Activated naive CD4-positive, alpha-beta T cell treated with anti-CD3 and anti-CD28 coated beads, Interleukin-2, amount 10 ng/mL, durations not matched to agents 7 days and 5 days (primary cell): ENCODE measurements at regions not wholly inside any gene's neighbourhood (a gene's known extent, or its start where the extent isn't known, plus 50 kb on each side); places are given as distances from the start of the nearest gene placed in this dataset.

Source experiments
- CTCF ChIA-PET: fragments of 350-600 bp; sonication (Branson Sonifier 250); formaldehyde crosslinking; loops from one replicate; lab custom pipeline; 2021; ENCODE audit warnings: antibody characterized with exemption; lab: Charles Lee
- DNase-seq: peaks from one replicate; pipeline ENCODE4 v3.0.0-alpha.2; 2020
- H3K27ac Mint-ChIP-seq: one replicate; pipeline ENCODE4 v1.8.0; 2021; ENCODE audit warnings: mild to moderate bottlenecking, moderate library complexity, mixed read lengths
- H3K27me3 Mint-ChIP-seq: one replicate; pipeline ENCODE4 v1.8.0; 2021; ENCODE audit warnings: mild to moderate bottlenecking, mixed read lengths
- H3K36me3 Mint-ChIP-seq: one replicate; pipeline ENCODE4 v1.8.0; 2021; ENCODE audit warnings: mixed read lengths
- H3K4me1 Mint-ChIP-seq: one replicate; pipeline ENCODE4 v1.8.0; 2021; ENCODE audit warnings: mixed read lengths
- H3K4me3 Mint-ChIP-seq: one replicate; pipeline ENCODE4 v1.8.0; 2021; ENCODE audit warnings: mild to moderate bottlenecking, moderate library complexity, mixed read lengths
- H3K9me3 Mint-ChIP-seq: one replicate; pipeline ENCODE4 v1.8.0; 2021; ENCODE audit warnings: mixed read lengths

GRCh38 chr11:30089921-30090320, 73.1 kb upstream of the KCNA4 start:
- Mint-ChIP-seq H3K27ac (no peak overlapping the region), H3K9me3 (no peaks in the 10 kb centered on the region), H3K4me1 (no peaks in the 10 kb centered on the region), H3K36me3 (no peaks in the 10 kb centered on the region), H3K27me3 (no peaks in the 10 kb centered on the region), H3K4me3 (no peak overlapping the region)
- no peak for DNase-seq
- CTCF ChIA-PET: no interaction called here

GRCh38 chr11:30091246-30091645, 74.4 kb upstream of the KCNA4 start:
- no peak for DNase-seq
- H3K27ac Mint-ChIP-seq: no peak overlapping the region
- H3K27me3 Mint-ChIP-seq: no peaks in the 10 kb centered on the region
- no peaks in the 10 kb centered on the region for H3K9me3 Mint-ChIP-seq
- no peaks in the 10 kb centered on the region for H3K4me1 Mint-ChIP-seq
- H3K36me3 Mint-ChIP-seq: no peaks in the 10 kb centered on the region
- CTCF ChIA-PET: no interaction called here
- H3K4me3 Mint-ChIP-seq: no peak overlapping the region

GRCh38 chr11:30091737-30092136, 74.9 kb upstream of the KCNA4 start:
- no peaks in the 10 kb centered on the region for H3K9me3 Mint-ChIP-seq
- no peaks in the 10 kb centered on the region for H3K27me3 Mint-ChIP-seq
- DNase-seq: no peak
- H3K27ac Mint-ChIP-seq: no peak overlapping the region
- no peaks in the 10 kb centered on the region for H3K36me3 Mint-ChIP-seq
- CTCF ChIA-PET: no interaction called here
- H3K4me3 Mint-ChIP-seq: no peak overlapping the region
- no peaks in the 10 kb centered on the region for H3K4me1 Mint-ChIP-seq

GRCh38 chr11:30092518-30092917, 75.7 kb upstream of the KCNA4 start:
- CTCF ChIA-PET: no interaction called here
- no peak for DNase-seq
- Mint-ChIP-seq H3K4me3 (no peak overlapping the region), H3K27ac (no peak overlapping the region), H3K27me3 (no peaks in the 10 kb centered on the region), H3K36me3 (no peaks in the 10 kb centered on the region), H3K4me1 (no peaks in the 10 kb centered on the region), H3K9me3 (no peaks in the 10 kb centered on the region)

- CTCF ChIA-PET: no interaction called here
- no peaks in the 10 kb centered on the region for H3K36me3 Mint-ChIP-seq
- H3K4me3 Mint-ChIP-seq: no peak overlapping the region
- no peaks in the 10 kb centered on the region for H3K4me1 Mint-ChIP-seq
- no peak overlapping the region for H3K27ac Mint-ChIP-seq
- H3K9me3 Mint-ChIP-seq: peaks cover 10% of the 10 kb centered on the region
- H3K27me3 Mint-ChIP-seq: no peaks in the 10 kb centered on the region
- DNase-seq: no peak
Observed at GRCh38 chr11:30100495-30100894, 83.7 kb upstream of the KCNA4 start.

- H3K4me3 Mint-ChIP-seq: no peak overlapping the region
Observed at GRCh38 chr11:30106222-30107181, 89.7 kb upstream of the KCNA4 start.

GRCh38 chr11:30107899-30108298, 91.1 kb upstream of the KCNA4 start:
- CTCF ChIA-PET: interaction anchor here (0.6 kb wide), 1 partner anchor 366 kb away, joined by 3 read pairs; no protein-coding TSS in a partner anchor
- no peak for DNase-seq
- peaks cover 3% of the 10 kb centered on the region for H3K9me3 Mint-ChIP-seq
- no peaks in the 10 kb centered on the region for H3K27me3 Mint-ChIP-seq
- no peak overlapping the region for H3K4me3 Mint-ChIP-seq
- no peak overlapping the region for H3K27ac Mint-ChIP-seq
- H3K4me1 Mint-ChIP-seq: no peaks in the 10 kb centered on the region
- no peaks in the 10 kb centered on the region for H3K36me3 Mint-ChIP-seq

More at GRCh38 chr11:30106222-30107181, 89.7 kb upstream of the KCNA4 start:
- no peaks in the 10 kb centered on the region for H3K27me3 Mint-ChIP-seq
- CTCF ChIA-PET: interaction anchor here (0.5 kb wide), 1 partner anchor 227 kb away, joined by 3 read pairs; no protein-coding TSS in a partner anchor
- no peaks in the 10 kb centered on the region for H3K4me1 Mint-ChIP-seq
- H3K27ac Mint-ChIP-seq: no peak overlapping the region
- peaks cover 3% of the 10 kb centered on the region for H3K9me3 Mint-ChIP-seq
- DNase-seq: no peak
- no peaks in the 10 kb centered on the region for H3K36me3 Mint-ChIP-seq

GRCh38 chr11:30109774-30110173, 92.9 kb upstream of the KCNA4 start:
- H3K4me3 Mint-ChIP-seq: no peak overlapping the region
- CTCF ChIA-PET: interaction anchor here (1.4 kb wide), 1 partner anchor 33 kb away, joined by 3 read pairs; no protein-coding TSS in a partner anchor
- no peaks in the 10 kb centered on the region for H3K9me3 Mint-ChIP-seq
- no peaks in the 10 kb centered on the region for H3K27me3 Mint-ChIP-seq
- H3K4me1 Mint-ChIP-seq: no peaks in the 10 kb centered on the region
- no peaks in the 10 kb centered on the region for H3K36me3 Mint-ChIP-seq
- no peak overlapping the region for H3K27ac Mint-ChIP-seq
- no peak for DNase-seq

GRCh38 chr11:30110691-30111090, 93.9 kb upstream of the KCNA4 start:
- Mint-ChIP-seq H3K27ac (no peak overlapping the region), H3K27me3 (no peaks in the 10 kb centered on the region), H3K4me3 (no peak overlapping the region), H3K9me3 (no peaks in the 10 kb centered on the region), H3K4me1 (no peaks in the 10 kb centered on the region), H3K36me3 (no peaks in the 10 kb centered on the region)
- no peak for DNase-seq
- CTCF ChIA-PET: interaction anchor here (1.4 kb wide), 1 partner anchor 32 kb away, joined by 3 read pairs; no protein-coding TSS in a partner anchor

GRCh38 chr11:30111786-30112185, 95.0 kb upstream of the KCNA4 start:
- Mint-ChIP-seq H3K27me3 (no peaks in the 10 kb centered on the region), H3K4me3 (no peak overlapping the region), H3K4me1 (no peaks in the 10 kb centered on the region), H3K9me3 (no peaks in the 10 kb centered on the region), H3K27ac (no peak overlapping the region), H3K36me3 (no peaks in the 10 kb centered on the region)
- DNase-seq: no peak
- CTCF ChIA-PET: no interaction called here

- CTCF ChIA-PET: interaction anchor here (1.2 kb wide), 1 partner anchor 29 kb away, joined by 3 read pairs; no protein-coding TSS in a partner anchor
- H3K4me1 Mint-ChIP-seq: no peaks in the 10 kb centered on the region
- H3K9me3 Mint-ChIP-seq: no peaks in the 10 kb centered on the region
- no peak overlapping the region for H3K27ac Mint-ChIP-seq
- no peaks in the 10 kb centered on the region for H3K27me3 Mint-ChIP-seq
- DNase-seq: no peak
- H3K4me3 Mint-ChIP-seq: no peak overlapping the region
- no peaks in the 10 kb centered on the region for H3K36me3 Mint-ChIP-seq
Observed at GRCh38 chr11:30113326-30113898, 96.6 kb upstream of the KCNA4 start.

GRCh38 chr11:30116512-30116911, 99.7 kb upstream of the KCNA4 start:
- Mint-ChIP-seq H3K4me3 (no peak overlapping the region), H3K4me1 (no peaks in the 10 kb centered on the region), H3K36me3 (no peaks in the 10 kb centered on the region), H3K27ac (no peak overlapping the region), H3K27me3 (no peaks in the 10 kb centered on the region), H3K9me3 (no peaks in the 10 kb centered on the region)
- DNase-seq: no peak
- CTCF ChIA-PET: interaction anchor here (0.9 to 1.6 kb wide), 2 partner anchors 12 to 27 kb away, joined by 3 to 6 read pairs; no protein-coding TSS in a partner anchor

- CTCF ChIA-PET: no interaction called here
- Mint-ChIP-seq H3K27ac (no peak overlapping the region), H3K4me1 (no peaks in the 10 kb centered on the region)
Observed at GRCh38 chr11:30120045-30120589, 103.3 kb upstream of the KCNA4 start.

GRCh38 chr11:30125456-30125855, 105.4 kb upstream of the FSHB start:
- no peak for DNase-seq
- CTCF ChIA-PET: no interaction called here
- H3K4me1 Mint-ChIP-seq: no peaks in the 10 kb centered on the region
- H3K27me3 Mint-ChIP-seq: no peaks in the 10 kb centered on the region
- no peaks in the 10 kb centered on the region for H3K36me3 Mint-ChIP-seq
- H3K4me3 Mint-ChIP-seq: no peak overlapping the region
- H3K9me3 Mint-ChIP-seq: no peaks in the 10 kb centered on the region
- H3K27ac Mint-ChIP-seq: no peak overlapping the region

More at GRCh38 chr11:30120045-30120589, 103.3 kb upstream of the KCNA4 start:
- H3K4me3 Mint-ChIP-seq: no peak overlapping the region
- no peaks in the 10 kb centered on the region for H3K36me3 Mint-ChIP-seq
- H3K27me3 Mint-ChIP-seq: no peaks in the 10 kb centered on the region
- H3K9me3 Mint-ChIP-seq: no peaks in the 10 kb centered on the region
- DNase-seq: no peak
